ENCODE measurements at regions not wholly inside any gene's neighbourhood (a gene's known extent, or its start where the extent isn't known, plus 50 kb on each side); places are given as distances from the start of the nearest gene placed in this dataset.

DNA sequence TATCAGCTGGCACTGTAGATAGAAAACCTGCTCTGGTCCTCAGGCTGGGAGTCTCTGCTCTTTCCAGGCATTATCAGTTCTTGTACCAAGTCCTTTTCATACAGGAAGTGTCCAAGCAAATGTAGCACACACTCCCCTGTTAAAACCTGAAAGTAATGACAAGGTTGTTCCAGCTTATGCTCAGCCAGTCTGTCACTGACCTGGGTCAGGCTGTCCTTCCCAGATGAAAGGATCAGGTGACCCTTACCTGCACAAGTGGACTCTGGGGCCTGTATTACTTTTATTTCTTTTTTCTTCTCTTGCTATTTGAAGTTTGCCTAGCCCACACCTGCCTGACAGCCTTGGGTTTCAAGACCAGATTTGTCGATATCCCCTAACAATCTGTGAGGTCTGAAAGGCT lies 156.3 kb upstream of the SESN3 start:
- DNase-seq (ENCODE audit: low spot score) = no peak

DNA sequence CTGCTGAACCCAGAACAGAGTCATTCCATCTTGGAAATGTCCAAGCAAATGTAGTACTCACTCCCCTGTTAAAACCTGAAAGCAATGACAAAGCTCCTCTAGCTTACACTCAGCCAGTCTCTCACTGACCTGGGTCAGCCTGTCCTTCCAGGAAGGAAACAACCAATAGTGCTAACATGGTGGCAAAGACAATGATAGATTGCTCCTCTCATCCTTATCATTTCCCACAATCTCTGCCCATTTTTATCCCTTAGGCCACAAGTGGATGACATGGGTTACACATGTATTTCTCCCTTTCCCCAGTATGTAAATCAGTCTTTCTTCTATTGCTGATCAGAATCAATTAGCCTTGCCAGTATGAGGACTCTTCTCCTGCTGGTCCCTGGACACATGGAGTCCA lies 154.6 kb upstream of the SESN3 start:
- no peak for DNase-seq (ENCODE audit: low spot score)

GRCh38 chr11:95379479-95379878 lies 148.5 kb upstream of the SESN3 start:
- no peak for DNase-seq (ENCODE audit: low spot score)

DNA sequence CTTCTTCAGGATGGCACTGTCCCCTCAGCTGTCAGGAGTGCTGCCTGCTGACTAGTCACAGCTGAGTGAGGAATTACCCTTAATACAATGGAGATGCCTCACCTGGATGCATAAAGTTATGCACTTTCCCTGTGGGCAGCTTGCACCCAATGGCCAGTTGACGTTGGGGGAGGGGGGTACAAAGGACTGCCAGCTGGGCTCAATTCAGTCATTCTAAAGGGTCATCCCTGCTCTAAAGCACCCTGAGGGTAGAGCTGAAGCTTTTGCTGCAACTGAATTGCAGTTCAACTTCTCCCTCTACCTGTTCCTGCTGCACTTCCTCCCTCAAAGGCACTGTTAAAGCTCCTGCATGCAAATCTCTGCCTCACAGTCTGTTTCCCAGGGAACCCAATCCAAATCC lies 147.8 kb upstream of the SESN3 start:
- DNase-seq (ENCODE audit: low spot score) = no peak

GRCh38 chr11:95378111-95378510 lies 147.1 kb upstream of the SESN3 start:
- no peak for DNase-seq (ENCODE audit: low spot score)

DNA sequence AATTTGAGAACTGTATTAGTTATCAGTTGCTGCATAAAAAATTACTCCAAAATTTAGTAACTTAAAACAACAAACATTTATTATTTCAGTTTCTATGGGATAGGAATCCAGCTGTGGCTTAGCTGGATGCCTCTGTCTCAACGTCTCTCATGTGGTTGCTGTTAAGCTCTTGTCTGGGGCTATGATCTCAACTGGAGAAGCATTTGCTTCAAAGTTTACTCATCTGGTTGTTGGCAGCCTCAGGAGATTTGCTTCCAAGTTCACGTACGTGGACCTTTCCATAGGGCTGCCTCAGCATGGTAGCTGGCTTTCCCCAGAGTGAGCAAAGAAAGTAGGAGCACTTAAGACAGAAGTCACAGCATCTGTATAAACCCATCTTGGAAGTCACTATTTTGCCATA lies 144.9 kb upstream of the SESN3 start:
- DNase-seq (ENCODE audit: low spot score) = no peak

- DNase-seq (ENCODE audit: low spot score) = no peak
Measured at GRCh38 chr11:95375451-95375850, 144.4 kb upstream of the SESN3 start.

DNA sequence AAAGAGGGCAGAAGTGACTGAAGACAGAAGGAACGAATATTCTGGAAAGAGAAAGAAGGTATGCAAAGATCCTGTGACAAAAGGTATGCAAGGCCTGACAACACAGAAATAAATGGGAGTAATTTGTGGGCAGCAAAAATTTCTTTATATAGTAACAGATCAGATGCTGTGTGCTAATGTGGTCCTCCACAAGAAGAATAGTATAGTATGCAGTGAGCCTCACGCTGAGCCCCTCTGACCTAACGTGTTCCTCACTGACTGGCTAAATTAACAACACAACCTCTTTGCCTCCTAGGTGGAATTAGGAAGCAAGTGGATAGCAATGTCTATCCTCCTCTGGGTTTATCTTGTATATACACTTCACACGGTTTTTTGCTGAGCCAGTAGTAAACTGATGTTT lies 143.1 kb upstream of the SESN3 start:
- no peak for DNase-seq (ENCODE audit: low spot score)

GRCh38 chr11:95373241-95373640 lies 142.2 kb upstream of the SESN3 start:
- DNase-seq (ENCODE audit: low spot score) = no peak

GRCh38 chr11:95372097-95372656 lies 141.2 kb upstream of the SESN3 start:
- no peak for DNase-seq (ENCODE audit: low spot score)

DNA sequence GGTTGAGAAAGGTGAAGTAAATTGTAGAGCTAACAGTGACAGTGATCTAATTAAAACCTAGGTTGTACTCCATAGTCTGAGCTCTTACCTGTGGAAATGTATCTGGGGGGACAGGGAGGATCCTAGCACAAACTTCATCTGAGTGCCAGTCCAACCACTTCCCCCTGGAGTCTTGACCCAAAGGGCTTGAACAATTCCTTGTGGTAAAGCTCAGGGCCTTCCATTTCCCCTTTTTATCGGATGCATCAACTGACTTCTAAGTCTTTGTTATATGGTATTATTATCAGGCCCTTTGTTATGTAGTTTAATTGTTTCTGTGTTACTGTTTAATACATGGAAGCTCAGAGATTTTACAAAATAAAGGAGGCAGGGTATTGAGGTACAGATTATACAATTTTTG lies 140.2 kb upstream of the SESN3 start:
- no peak for DNase-seq (ENCODE audit: low spot score)

GRCh38 chr11:95367726-95368125 lies 136.7 kb upstream of the SESN3 start:
- no peak for DNase-seq (ENCODE audit: low spot score)

DNA sequence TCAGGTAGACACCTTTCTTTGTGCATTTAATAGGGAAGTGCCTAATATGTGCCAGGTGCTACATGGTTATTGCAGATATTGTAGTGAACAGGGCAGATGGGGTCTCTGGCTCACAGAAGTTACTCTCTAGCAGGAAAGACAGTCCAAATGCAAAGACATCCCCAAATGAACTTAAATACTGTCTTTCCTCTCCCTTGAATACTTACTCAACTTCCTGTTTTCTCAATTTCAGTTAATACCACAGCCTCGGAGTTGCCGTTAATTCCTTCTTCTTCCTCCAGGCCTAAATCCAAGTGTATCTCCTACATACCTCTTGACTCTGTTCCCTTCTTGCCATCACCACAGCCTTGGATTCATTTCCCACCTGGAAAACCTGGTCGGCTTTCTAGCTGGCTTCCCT lies 134.3 kb upstream of the SESN3 start:
- DNase-seq (ENCODE audit: low spot score) = no peak

GRCh38 chr11:95364324-95365295 lies 133.6 kb upstream of the SESN3 start:
- DNase-seq (ENCODE audit: low spot score) = no peak

DNA sequence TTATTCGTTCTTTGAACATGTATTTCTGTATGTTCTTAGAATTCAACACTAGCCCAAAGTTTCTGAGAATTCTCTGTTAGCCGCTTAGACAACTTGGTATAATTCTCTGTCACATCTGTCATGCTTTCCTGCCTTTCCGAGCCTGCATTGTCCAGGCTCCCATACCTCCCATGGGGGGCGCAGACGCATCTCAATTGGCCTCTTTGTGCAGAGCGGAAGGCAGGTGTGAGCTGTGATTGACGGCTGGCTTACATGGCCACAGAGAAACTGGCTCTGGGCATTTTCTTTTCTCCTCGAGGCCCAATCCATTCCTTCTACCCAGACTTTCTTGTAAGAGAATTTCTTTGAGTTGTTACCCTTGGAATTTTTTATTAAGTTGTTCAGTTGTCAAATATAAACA lies 132.7 kb upstream of the SESN3 start:
- DNase-seq (ENCODE audit: low spot score) = no peak

DNA sequence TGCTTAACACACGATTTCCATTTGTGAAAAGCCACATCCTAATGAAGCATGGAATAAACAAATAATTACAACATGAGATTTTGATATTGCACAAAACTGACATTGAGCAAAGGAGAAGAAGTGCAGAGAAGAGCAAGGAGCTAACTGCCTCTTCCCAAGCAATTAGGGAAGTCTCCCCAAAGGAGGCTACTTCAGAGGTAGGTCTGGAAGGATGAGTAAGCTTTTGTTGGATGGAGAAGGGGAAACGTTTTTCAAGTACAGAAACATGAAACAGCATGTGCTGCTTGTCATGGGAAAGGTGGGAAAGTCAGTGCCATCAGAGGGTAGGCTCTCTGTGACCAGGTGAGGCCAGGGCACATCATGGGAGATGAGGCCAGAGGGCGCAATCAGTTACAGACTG lies 132.2 kb upstream of the SESN3 start:
- DNase-seq (ENCODE audit: low spot score) = no peak

- DNase-seq (ENCODE audit: low spot score) = no peak
Measured at GRCh38 chr11:95361180-95361579, 130.2 kb upstream of the SESN3 start.

DNA sequence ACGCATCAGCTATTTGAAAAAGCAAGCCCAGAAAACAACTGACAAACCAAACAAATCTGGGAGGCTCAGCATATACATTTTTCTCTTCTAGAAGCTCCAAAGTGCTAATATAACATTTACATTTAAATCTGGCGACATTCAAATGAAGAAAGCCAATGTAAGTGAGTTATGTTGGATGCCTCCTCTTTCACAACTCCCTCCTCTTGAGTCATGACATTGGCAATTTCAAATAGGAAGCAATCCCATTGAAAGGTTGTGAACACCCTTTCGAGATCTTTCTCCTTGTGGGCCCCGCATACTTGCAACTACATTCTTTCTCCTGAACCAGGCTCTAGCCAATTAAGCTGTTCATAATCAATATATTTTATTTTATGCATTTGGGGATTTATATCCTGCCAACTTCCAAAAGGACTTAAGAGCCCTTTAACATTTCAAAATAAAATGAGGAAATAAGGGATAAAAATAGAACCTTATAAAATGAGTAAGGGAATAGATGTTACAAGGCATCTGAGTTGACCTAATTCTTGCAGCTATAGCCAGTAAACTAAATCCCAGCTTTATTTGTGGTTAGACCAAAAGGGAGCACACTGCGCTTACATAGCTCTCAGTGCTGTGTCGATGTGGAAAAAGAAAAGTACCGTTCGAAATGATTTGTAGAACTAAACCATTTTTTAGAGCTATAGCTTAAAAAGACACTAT lies 129.5 kb upstream of the SESN3 start:
- no peak for DNase-seq (ENCODE audit: low spot score)

GRCh38 chr11:95359756-95360155 lies 128.8 kb upstream of the SESN3 start:
- DNase-seq (ENCODE audit: low spot score) = no peak

GRCh38 chr11:95359341-95359663 lies 128.3 kb upstream of the SESN3 start:
- no peak for DNase-seq (ENCODE audit: low spot score)

GRCh38 chr11:95358511-95359340 lies 127.7 kb upstream of the SESN3 start:
- no peak for DNase-seq (ENCODE audit: low spot score)

- no peak for DNase-seq (ENCODE audit: low spot score)
Measured at GRCh38 chr11:95354304-95354703, 123.3 kb upstream of the SESN3 start.

All from left forelimb (tissue), 1 donor.